Cardiac septum (tissue), 1 donor: ENCODE measurements at regions not wholly inside any gene's neighbourhood (a gene's known extent, or its start where the extent isn't known, plus 50 kb on each side); places are given as distances from the start of the nearest gene placed in this dataset.
"Not testable (repeated sequence)": the region's sequence is repeated elsewhere in the genome, so short reads cannot be mapped to it uniquely, and the experiment has no call there.

Source experiments
- DNase-seq: peaks from one replicate; pipeline ENCODE4 v3.0.0-alpha.2; 2020; ENCODE audit warnings: low spot score
- intact Hi-C: fragments of 100-400 bp; cut with DNase I; formaldehyde crosslinking; loops from one replicate; pipeline ENCODE4 v1.14.0; 2022
- donor health status: DM: no; HTN: no; CAD: no.

DNA sequence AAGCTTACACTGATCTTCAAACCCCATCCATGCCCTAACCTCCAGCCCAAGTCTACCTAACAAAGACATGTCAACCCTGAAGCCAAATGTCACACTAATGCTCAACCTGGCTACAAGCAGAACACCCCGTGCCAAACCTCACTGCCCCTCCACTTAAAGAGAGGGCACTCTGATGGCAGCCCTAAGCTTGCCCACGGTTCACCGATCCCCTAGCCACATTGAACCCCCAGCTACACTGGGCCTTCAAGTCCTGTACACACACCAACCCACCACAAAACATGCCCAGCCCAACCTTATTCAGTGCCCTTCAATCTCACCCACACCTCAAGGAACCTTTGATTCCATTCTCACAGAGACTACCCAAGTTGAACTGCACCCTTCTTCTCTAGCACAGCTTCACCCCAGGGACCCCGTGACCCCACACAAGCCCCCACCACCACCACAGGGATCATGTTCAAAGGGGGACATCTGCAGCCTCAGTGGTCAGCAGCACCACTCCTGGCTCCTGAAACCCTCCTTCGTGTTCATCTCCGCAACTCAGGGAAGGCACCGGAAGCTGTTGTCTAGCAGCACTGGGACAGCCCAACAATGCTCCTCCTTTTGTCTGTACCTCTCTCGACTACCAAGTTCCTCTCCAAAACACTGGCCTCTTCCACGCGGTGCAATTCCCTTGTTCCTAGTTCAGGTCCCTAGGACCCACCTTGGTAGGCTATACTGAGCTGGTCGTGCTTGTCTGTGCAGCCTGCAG, 218.8 kb downstream of the CYP26B1 start:
- intact Hi-C loops = loop anchor here (10.0 kb wide), 1 partner anchor 816 kb away; no protein-coding TSS in a partner anchor
- DNase-seq = peak; percentile 38

DNA sequence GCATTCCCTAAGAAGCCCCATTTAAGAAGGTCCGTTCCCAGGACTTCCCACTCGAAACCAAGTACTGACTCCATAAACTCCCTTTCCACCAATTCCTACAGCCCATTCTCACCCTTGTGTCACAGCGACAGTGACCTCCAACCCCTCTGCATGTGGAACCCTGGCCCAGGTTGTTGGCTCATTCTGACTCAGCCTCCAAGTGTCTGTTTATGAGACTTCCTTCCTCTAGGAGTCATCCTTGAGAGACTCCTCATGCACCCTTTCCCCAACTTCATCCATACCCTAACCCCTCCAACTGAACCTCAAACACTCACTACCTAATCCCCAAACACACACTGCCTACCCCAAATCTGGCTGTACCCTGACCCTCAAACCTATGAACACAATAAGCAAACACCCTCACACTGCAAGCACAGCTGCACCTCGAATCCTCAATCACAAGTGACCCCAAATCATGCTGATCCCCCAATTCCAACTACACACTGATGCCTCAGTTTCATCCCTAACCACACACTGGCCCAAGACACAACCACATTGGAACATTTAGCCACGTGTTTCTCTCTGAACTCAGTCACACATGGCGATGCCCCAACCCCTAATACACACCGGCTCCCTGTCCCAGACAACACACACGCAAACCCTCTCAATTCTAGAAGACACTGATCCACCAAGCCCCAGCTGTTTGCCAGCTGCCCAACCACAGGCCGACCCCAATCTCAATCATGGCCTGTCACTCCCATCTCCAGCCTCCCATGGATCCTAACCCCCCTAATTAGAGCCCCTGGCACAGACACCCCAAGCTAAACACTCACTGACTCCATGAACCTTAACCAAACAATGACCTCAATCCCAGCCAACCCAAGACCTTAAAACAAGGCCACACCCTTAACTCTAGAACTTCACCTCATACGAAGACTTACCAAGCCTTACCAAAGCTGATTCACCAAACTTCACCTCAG, 219.6 kb downstream of the CYP26B1 start:
- intact Hi-C loops = loop anchor here (10.0 kb wide), 1 partner anchor 817 kb away; no protein-coding TSS in a partner anchor
- no peak for DNase-seq

- intact Hi-C loops = loop anchor here (10.0 kb wide), 1 partner anchor 818 kb away; no protein-coding TSS in a partner anchor
- DNase-seq = peak; percentile 63
These were observed 220.5 kb downstream of the CYP26B1 start for GRCh38 chr2:71926876-71927756.

GRCh38 chr2:71926089-71926447, 221.6 kb downstream of the CYP26B1 start:
- peak; percentile 63 for DNase-seq

DNA sequence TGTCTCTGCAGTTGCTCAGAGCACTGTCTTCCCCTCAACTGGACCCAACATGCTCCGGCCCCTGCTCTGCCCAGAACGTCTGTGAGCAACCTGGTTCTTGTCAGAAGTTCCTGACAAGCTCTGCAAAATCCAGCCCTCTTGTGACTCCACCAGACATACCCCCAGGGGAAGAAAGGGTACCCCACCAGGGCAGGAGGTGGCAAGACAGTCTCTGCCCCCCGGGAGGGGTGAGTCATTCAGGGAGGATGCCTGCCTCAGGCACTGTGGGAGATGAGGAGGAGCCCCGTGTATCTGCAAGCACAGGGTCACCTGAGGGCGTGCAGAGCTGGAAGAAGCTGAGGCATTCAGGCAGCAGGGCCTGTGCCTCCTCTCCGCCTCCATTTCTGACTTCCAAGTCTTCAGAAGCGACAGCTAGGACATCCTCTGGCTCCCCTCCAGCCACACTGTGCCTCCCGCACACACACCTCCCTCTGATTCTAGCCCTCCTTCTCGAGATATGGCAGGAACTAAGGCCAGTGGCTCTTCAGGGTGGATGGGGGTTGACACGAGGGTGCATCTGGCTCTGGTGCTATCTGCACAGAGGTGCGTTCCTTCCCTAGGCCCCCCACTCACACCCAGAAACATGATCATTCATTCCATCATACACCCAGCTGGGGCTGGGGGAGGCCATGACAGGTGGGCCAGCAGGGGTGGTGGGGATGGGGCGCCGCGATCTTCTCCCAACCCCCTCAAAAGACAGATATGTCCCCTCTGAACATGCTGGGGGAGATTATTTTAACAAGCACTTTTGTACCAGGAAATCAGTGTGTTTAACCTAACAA, 222.2 kb downstream of the CYP26B1 start:
- DNase-seq = peak; percentile 64
- intact Hi-C loops = loop anchor here (2.0 to 10.0 kb wide), 3 partner anchors 69 to 819 kb away; no protein-coding TSS in a partner anchor

More at GRCh38 chr2:71926089-71926447, 221.6 kb downstream of the CYP26B1 start:
- intact Hi-C loops = loop anchor here (10.0 kb wide), 1 partner anchor 819 kb away; no protein-coding TSS in a partner anchor

DNA sequence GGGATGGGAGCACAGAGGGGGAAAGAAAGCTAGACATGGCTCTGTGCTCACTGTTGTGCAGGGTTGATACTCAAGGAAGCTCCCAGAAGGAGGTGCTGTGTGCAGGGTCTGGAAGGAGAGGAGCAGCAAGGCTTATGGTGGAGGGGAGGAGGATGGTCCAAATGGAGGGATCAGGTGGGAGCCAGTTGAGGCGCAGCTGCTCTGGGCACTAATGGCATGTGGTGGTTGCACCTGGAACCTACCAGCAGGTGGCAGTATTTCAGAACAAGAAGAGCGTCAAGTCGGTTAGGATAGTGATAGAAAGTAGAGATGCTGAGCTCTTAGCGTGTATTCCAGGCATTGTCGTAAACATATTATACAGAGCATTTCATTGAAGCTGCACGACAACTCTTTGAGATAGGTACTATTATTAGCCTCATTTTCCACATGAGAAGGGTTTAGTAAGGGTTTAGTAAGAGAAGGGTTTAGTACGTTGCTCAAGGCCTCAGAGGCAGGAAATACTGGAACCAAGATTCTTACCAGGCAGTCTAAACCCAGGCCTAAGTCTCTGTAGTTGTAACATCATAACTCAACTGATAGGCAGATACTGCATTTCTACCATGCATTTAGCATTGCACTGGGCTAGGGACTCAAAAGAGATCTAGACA, 223.7 kb downstream of the CYP26B1 start:
- DNase-seq = no peak
- intact Hi-C loops = loop anchor here (2.0 to 10.0 kb wide), 6 partner anchors 71 to 821 kb away; no protein-coding TSS in a partner anchor

DNA sequence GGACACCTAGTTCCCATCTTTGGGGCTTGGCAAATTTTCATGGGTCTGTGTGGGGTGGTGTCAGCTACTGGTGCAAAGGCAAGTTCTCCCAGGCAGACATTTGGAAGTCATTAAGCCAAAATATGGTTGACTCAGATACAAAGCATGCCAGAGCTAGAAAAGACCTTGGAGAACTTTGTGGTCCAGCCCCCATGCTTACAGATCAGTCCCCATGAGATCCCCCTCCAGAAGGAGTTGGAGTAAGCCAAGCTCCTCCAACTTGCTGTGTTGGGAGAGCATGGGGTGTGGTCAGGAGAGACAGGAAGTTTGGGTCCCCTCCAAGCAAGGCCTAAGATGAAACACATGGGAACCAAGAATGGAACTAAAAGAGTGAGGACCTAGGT, 224.5 kb downstream of the CYP26B1 start:
- intact Hi-C loops = loop anchor here (5.0 to 10.0 kb wide), 4 partner anchors 121 to 822 kb away; no protein-coding TSS in a partner anchor
- no peak for DNase-seq

DNA sequence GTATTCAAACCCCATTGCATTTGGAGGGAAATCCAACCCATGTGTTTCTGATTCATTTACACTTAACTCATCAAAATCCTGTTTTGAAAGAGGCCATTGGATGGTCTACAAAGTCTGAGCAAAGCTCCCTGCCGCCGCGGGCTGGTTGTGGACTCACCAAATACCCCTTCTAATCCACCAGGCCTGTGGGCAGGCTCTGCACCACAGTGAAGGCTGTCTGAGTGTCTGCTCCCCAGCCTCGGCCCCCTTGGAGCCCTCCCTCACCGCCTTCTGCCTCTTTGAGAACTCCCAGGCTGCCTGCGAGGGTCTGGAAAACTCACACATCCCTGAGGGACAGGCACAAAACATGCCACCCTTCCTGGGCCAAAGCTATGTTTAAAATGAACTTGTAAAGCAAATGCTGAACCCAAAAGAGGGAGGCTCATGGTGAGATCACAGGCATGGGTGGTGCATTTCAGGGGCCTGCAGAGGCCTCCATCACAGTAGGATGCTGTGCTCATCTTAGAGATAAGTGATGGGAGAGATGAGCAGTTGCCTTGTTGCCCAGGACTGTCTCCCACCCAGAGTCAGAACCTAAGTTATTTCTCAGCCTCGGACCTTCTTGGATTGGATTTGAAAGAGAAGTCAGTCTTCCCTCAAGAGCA, 225.0 kb downstream of the CYP26B1 start:
- intact Hi-C loops = loop anchor here (5.0 to 10.0 kb wide), 4 partner anchors 120 to 822 kb away; no protein-coding TSS in a partner anchor
- DNase-seq = no peak

GRCh38 chr2:71922091-71922490, 225.6 kb downstream of the CYP26B1 start:
- intact Hi-C loops = loop anchor here (5.0 to 10.0 kb wide), 4 partner anchors 120 to 823 kb away; no protein-coding TSS in a partner anchor
- DNase-seq = no peak

DNA sequence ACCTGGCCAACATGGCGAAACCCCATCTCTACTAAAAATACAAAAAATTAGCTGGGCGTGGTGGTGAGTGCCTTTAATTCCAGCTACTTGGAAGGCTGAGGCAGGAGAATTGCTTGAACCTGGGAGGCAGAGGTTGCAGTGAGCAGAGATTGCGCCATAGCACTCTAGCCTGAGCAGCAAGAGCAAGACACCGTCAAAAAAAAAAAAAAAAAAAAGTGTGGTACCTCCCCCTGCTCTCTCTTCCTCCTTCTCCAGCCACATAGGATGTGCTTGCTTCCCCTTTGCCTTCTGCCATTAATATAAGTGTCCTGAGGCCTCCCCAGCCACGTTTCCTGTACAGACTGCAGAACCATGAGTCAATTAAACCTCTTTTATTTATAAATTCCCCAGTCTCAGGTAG, 226.8 kb downstream of the CYP26B1 start:
- intact Hi-C loops = loop anchor here (5.0 to 10.0 kb wide), 4 partner anchors 119 to 824 kb away; no protein-coding TSS in a partner anchor

GRCh38 chr2:71919708-71920107, 228.0 kb downstream of the CYP26B1 start:
- intact Hi-C loops = loop anchor here (5.0 to 10.0 kb wide), 4 partner anchors 117 to 825 kb away; no protein-coding TSS in a partner anchor
- DNase-seq = no peak

More for the DNA sequence above, 226.8 kb downstream of the CYP26B1 start:
- not testable (repeated sequence) for DNase-seq

DNA sequence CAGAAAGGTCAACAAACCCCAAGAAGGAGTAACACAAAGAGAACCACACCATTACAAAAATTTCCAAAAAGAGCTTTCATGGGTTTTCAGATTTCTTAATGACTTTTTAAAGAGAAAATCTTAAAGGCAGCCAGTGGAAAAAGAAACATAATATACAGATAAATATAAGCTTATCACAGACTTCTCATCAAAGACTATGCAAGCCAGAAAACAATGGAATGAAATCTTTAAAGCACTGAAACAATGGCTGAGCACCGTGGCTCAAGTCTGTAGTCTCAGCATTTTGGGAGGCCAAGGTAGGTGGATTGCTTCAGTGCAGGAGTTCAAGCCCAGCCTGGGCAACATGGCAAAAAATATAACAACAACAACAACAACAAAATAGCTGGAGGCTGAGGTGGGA, 237.4 kb downstream of the CYP26B1 start:
- intact Hi-C loops = no loop called here

DNA sequence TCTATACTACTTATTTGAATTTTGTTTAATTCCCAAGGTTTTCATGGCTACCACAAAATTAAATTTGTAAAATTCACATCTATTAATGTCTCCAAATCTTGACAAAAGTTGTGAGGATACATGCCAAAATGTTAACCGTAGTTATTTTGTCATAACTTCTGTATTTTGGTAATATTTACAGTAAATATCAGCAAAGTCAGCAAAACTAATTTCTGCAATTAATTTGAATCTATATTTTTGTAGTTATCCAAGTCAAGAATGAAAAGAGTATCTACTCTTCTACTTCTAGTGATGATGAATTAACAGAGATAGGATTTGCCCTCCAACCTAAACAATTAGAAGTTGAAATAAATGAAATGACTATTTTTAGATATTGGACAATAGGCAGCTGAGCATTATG, 238.9 kb downstream of the CYP26B1 start:
- intact Hi-C loops = no loop called here
- DNase-seq = no peak

More for the DNA sequence above, 237.4 kb downstream of the CYP26B1 start:
- no peak for DNase-seq

- DNase-seq = no peak
- intact Hi-C loops = no loop called here
These were observed 240.2 kb downstream of the CYP26B1 start for GRCh38 chr2:71907503-71907902.

- intact Hi-C loops = no loop called here
- no peak for DNase-seq
These were observed 241.2 kb downstream of the CYP26B1 start for GRCh38 chr2:71906357-71906973.

DNA sequence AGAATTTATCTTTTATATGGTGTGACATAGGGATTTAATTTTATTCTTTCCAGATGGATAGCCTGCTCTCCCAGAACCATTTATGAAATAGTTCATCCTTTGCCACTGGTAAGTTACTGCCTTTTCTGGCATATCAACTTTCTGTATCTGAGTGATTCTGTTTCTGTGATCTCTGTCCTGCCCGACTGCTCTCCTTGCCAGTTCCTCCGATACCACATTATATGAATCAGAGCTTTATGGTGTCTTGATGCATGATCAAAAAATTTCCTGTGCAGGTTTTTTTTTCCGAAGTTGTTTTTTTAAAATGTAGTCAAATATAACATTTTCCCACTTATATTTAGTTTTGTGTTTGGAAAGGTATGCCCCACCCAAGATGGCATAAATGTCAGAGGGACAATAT, 242.5 kb downstream of the CYP26B1 start:
- intact Hi-C loops = no loop called here
- DNase-seq = no peak

DNA sequence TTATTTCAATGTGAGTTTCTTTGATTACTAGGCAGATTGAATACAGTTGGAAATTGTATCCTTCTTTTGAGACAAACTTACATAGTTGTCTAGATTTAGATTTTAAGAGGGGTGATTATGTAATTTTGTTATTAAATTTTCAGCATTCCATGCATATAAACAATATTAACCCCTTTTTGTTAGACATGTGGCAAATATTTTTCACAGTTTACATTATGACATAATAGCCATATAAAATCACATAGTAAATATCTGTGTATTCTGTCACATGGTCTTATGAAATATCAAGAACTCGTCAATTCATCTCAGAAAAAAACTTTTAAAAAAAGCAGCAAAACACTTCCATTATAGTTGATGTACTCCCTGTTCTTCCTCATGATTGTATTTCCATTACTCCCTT, 243.8 kb downstream of the CYP26B1 start:
- DNase-seq = no peak
- intact Hi-C loops = no loop called here
